Stimulated activated naive CD8-positive, alpha-beta T cell treated with anti-CD3 and anti-CD28 coated beads, Interleukin-15, Interleukin-2, amounts not matched to agents 100 U/mL and 50 U/mL, for 24 hours (primary cell): ENCODE measurements at regions not wholly inside any gene's neighbourhood (a gene's known extent, or its start where the extent isn't known, plus 50 kb on each side); places are given as distances from the start of the nearest gene placed in this dataset.

Experiments used
- ATAC-seq: fragments of 150-1000 bp; cut with Tn5 transposase; one replicate; pipeline ENCODE4 v1.10.0; 2021
- DNase-seq: peaks from one replicate; pipeline ENCODE4 v3.0.0; 2021

- ATAC-seq = no peak
- no peak for DNase-seq
Observed at GRCh38 chr2:129729011-129729410, 250.5 kb upstream of the RAB6C start.

GRCh38 chr2:129729646-129730045 lies 249.8 kb upstream of the RAB6C start:
- ATAC-seq (no peak), DNase-seq (no peak)

- ATAC-seq = no peak
- DNase-seq = no peak
Observed at GRCh38 chr2:129730979-129731378, 248.5 kb upstream of the RAB6C start.

- ATAC-seq = no peak
- DNase-seq = no peak
Observed at GRCh38 chr2:129731907-129732629, 247.4 kb upstream of the RAB6C start.

GRCh38 chr2:129732630-129733026 lies 246.8 kb upstream of the RAB6C start:
- no peak for DNase-seq
- no peak for ATAC-seq

- ATAC-seq (no peak), DNase-seq (no peak)
Observed at GRCh38 chr2:129733041-129733440, 246.4 kb upstream of the RAB6C start.

GRCh38 chr2:129733579-129733978 lies 245.9 kb upstream of the RAB6C start:
- DNase-seq (no peak), ATAC-seq (no peak)

- DNase-seq (no peak), ATAC-seq (no peak)
Observed at GRCh38 chr2:129734343-129735034, 245.0 kb upstream of the RAB6C start.

GRCh38 chr2:129735576-129735975 lies 243.9 kb upstream of the RAB6C start:
- ATAC-seq (no peak), DNase-seq (no peak)

GRCh38 chr2:129737660-129738527 lies 241.6 kb upstream of the RAB6C start:
- no peak for DNase-seq
- ATAC-seq = no peak

- no peak for ATAC-seq
- DNase-seq = no peak
Observed at GRCh38 chr2:129738799-129739198, 240.7 kb upstream of the RAB6C start.

- ATAC-seq = no peak
- no peak for DNase-seq
Observed at GRCh38 chr2:129740504-129740903, 239.0 kb upstream of the RAB6C start.

GRCh38 chr2:129741165-129741564 lies 238.3 kb upstream of the RAB6C start:
- DNase-seq (no peak), ATAC-seq (no peak)

GRCh38 chr2:129741623-129742022 lies 237.8 kb upstream of the RAB6C start:
- DNase-seq (no peak), ATAC-seq (no peak)

- DNase-seq (no peak), ATAC-seq (no peak)
Observed at GRCh38 chr2:129742415-129743180, 236.9 kb upstream of the RAB6C start.

- DNase-seq (no peak), ATAC-seq (no peak)
Observed at GRCh38 chr2:129744141-129744540, 235.3 kb upstream of the RAB6C start.

- DNase-seq = no peak
- no peak for ATAC-seq
Observed at GRCh38 chr2:129744649-129745048, 234.8 kb upstream of the RAB6C start.

- ATAC-seq = no peak
Observed at GRCh38 chr2:129747500-129748125, 231.9 kb upstream of the RAB6C start.

GRCh38 chr2:129748250-129748649 lies 231.2 kb upstream of the RAB6C start:
- DNase-seq (no peak), ATAC-seq (no peak)

More at GRCh38 chr2:129747500-129748125, 231.9 kb upstream of the RAB6C start:
- no peak for DNase-seq

GRCh38 chr2:129748653-129749052 lies 230.8 kb upstream of the RAB6C start:
- ATAC-seq (no peak), DNase-seq (no peak)

GRCh38 chr2:129751409-129751808 lies 228.1 kb upstream of the RAB6C start:
- DNase-seq = no peak
- ATAC-seq = no peak

- no peak for DNase-seq
- no peak for ATAC-seq
Observed at GRCh38 chr2:129752176-129752575, 227.3 kb upstream of the RAB6C start.
